HepG2 (cell line): ENCODE measurements at regions not wholly inside any gene's neighbourhood (a gene's known extent, or its start where the extent isn't known, plus 50 kb on each side); places are given as distances from the start of the nearest gene placed in this dataset.

Source experiments
- CBX2 ChIP-seq, 2 experiments: fragments of 200-600 bp in 1 of 2; sonication (generic); formaldehyde crosslinking in 1 of 2; IDR thresholded peaks; 2 replicates each; pipeline versions ENCODE4 v1.7.0 to v1.8.1; 2018 to 2022; ENCODE audit warnings: low read depth in 2 of 2, low read length in 1 of 2, mild to moderate bottlenecking in 1 of 2, missing genetic modification reagents in 1 of 2
- CREB1 ChIP-seq, 2 experiments: fragments of 450-650 bp in 1 of 2; IDR thresholded peaks; 2 replicates each; pipeline ENCODE4 v1.6.1; 2016 to 2017; ENCODE audit warnings: control low read depth in 1 of 2, mild to moderate bottlenecking in 1 of 2, missing compliant biosample characterization in 1 of 2, missing genetic modification characterization in 1 of 2
- CSRNP1 ChIP-seq: sonication (generic); formaldehyde crosslinking; IDR thresholded peaks from 2 replicates; pipeline ENCODE4 v1.8.1; 2023; ENCODE audit warnings: mild to moderate bottlenecking, missing genetic modification reagents
- DMTF1 ChIP-seq: sonication (generic); formaldehyde crosslinking; IDR thresholded peaks from 2 replicates; pipeline ENCODE4 v1.4.0; 2020; ENCODE audit warnings: mild to moderate bottlenecking, missing genetic modification reagents
- E2F1 ChIP-seq: sonication (generic); formaldehyde crosslinking; IDR thresholded peaks from 2 replicates; pipeline ENCODE4 v1.5.0; 2020; ENCODE audit warnings: missing genetic modification reagents
- FOSL1 ChIP-seq: sonication (generic); formaldehyde crosslinking; IDR thresholded peaks from 2 replicates; pipeline ENCODE4 v1.9.0; 2021; ENCODE audit warnings: missing genetic modification reagents, borderline replicate concordance
- KAT2B ChIP-seq: fragments of 150-350 bp; IDR thresholded peaks from 2 replicates; pipeline ENCODE4 v1.6.1; 2014; ENCODE audit warnings: low read depth, low read length, borderline replicate concordance
- KMT2B ChIP-seq: IDR thresholded peaks from 2 replicates; pipeline ENCODE4 v1.6.1; 2016; ENCODE audit warnings: missing genetic modification reagents, missing compliant biosample characterization
- LCORL ChIP-seq, 2 experiments: fragments of 450-650 bp in 1 of 2; sonication (generic) in 1 of 2; formaldehyde crosslinking in 1 of 2; IDR thresholded peaks; 2 replicates each; pipeline versions ENCODE4 v1.5.0 to v1.6.1; 2017 to 2020; ENCODE audit warnings: antibody characterized with exemption in 1 of 2, missing genetic modification reagents in 1 of 2
- NFIC ChIP-seq: IDR thresholded peaks from 2 replicates; pipeline ENCODE4 v1.6.1; 2012; ENCODE audit warnings: mild to moderate bottlenecking, low read length, inconsistent platforms
- NFRKB ChIP-seq: fragments of 450-650 bp; IDR thresholded peaks from 2 replicates; pipeline ENCODE4 v1.6.1; 2017
- PBX3 ChIP-seq: sonication (generic); formaldehyde crosslinking; IDR thresholded peaks from 2 replicates; pipeline ENCODE4 v1.8.1; 2023; ENCODE audit warnings: missing genetic modification reagents, inconsistent platforms, borderline replicate concordance
- PHF20 ChIP-seq: sonication (generic); formaldehyde crosslinking; IDR thresholded peaks from 2 replicates; pipeline ENCODE4 v1.5.0; 2020; ENCODE audit warnings: mild to moderate bottlenecking, missing genetic modification reagents
- RARG ChIP-seq: sonication (generic); formaldehyde crosslinking; IDR thresholded peaks from 2 replicates; pipeline ENCODE4 v1.4.0; 2020; ENCODE audit warnings: low read depth, mild to moderate bottlenecking, missing genetic modification reagents
- SAP130 ChIP-seq: IDR thresholded peaks from 2 replicates; pipeline ENCODE4 v1.6.1; 2016; ENCODE audit warnings: low read depth
- TAF15 ChIP-seq: fragments of 200-400 bp; formaldehyde crosslinking; IDR thresholded peaks from one replicate; pipeline ENCODE4 v1.6.1; 2018; ENCODE audit warnings: mild to moderate bottlenecking, low read depth, low read length; ENCODE audit not compliant: poor library complexity, severe bottlenecking
- TGIF2 ChIP-seq: IDR thresholded peaks from 2 replicates; pipeline ENCODE4 v1.6.1; 2016; ENCODE audit warnings: control low read depth, missing compliant biosample characterization
- TSC22D2 ChIP-seq: sonication (generic); formaldehyde crosslinking; IDR thresholded peaks from 2 replicates; pipeline ENCODE4 v1.5.1; 2020; ENCODE audit warnings: missing genetic modification reagents, mild to moderate bottlenecking, borderline replicate concordance
- ZMAT3 ChIP-seq: sonication (generic); formaldehyde crosslinking; conservative IDR thresholded peaks from 2 replicates; pipeline ENCODE4 v1.7.0; 2021; ENCODE audit warnings: missing genetic modification reagents
- ZNF20 ChIP-seq: sonication (generic); formaldehyde crosslinking; IDR thresholded peaks from 2 replicates; pipeline ENCODE4 v1.4.0; 2020; ENCODE audit warnings: mild to moderate bottlenecking, moderate library complexity, missing genetic modification reagents
- ZNF205 ChIP-seq: IDR thresholded peaks from 2 replicates; pipeline ENCODE4 v1.6.1; 2018; ENCODE audit warnings: missing biosample characterization, missing genetic modification reagents
- ZNF263 ChIP-seq: sonication (generic); formaldehyde crosslinking; IDR thresholded peaks from 2 replicates; pipeline ENCODE4 v1.4.0; 2020; ENCODE audit warnings: missing genetic modification reagents
- ZNF331 ChIP-seq: sonication (generic); formaldehyde crosslinking; IDR thresholded peaks from 2 replicates; pipeline ENCODE4 v1.4.0; 2020; ENCODE audit warnings: missing genetic modification reagents
- ZNF34 ChIP-seq: sonication (generic); formaldehyde crosslinking; IDR thresholded peaks from 2 replicates; pipeline ENCODE4 v1.4.0; 2020; ENCODE audit warnings: mild to moderate bottlenecking, missing genetic modification reagents, borderline replicate concordance
- ZNF547 ChIP-seq: sonication (generic); formaldehyde crosslinking; IDR thresholded peaks from 2 replicates; pipeline ENCODE4 v1.5.1; 2020; ENCODE audit warnings: mild to moderate bottlenecking, missing genetic modification reagents

GRCh38 chr13:26989261-26989956 lies 182.2 kb downstream of the USP12 start (continued):
- TF ChIP-seq TAF15 (no peak), DMTF1 (CRISPR knock-in tag) (no peak), PBX3 (CRISPR knock-in tag) (no peak), ZNF547 (CRISPR knock-in tag) (no peak), CREB1 (IDR thresholded peaks at IDR 0.05) (no peak), CREB1 (CRISPR knock-in tag; IDR thresholded peaks at IDR 0.05) (no peak), ZNF20 (CRISPR knock-in tag) (no peak), ZNF331 (CRISPR knock-in tag) (no peak), KMT2B (no peak), E2F1 (no peak), CSRNP1 (CRISPR knock-in tag) (0 out of 2 replicates have a peak, but pooled peaks have one; percentile 24), ZMAT3 (CRISPR knock-in tag) (no peak), ZNF205 (no peak), TSC22D2 (CRISPR knock-in tag) (no peak), RARG (CRISPR knock-in tag) (no peak), KAT2B (no peak), TGIF2 (CRISPR knock-in tag) (no peak), NFIC (no peak), LCORL (IDR thresholded peaks at IDR 0.05) (no peak), LCORL (CRISPR knock-in tag; IDR thresholded peaks at IDR 0.05) (0 out of 2 replicates have a peak, but pooled peaks have one; percentile 25), NFRKB (no peak), ZNF34 (CRISPR knock-in tag) (no peak), PHF20 (CRISPR knock-in tag) (no peak), SAP130 (peak; percentile 15; the same call in 1 of the 2 replicates), CBX2 (IDR thresholded peaks at IDR 0.05; ENCODE audit: low read depth, low read length) (no peak), CBX2 (CRISPR knock-in tag; IDR thresholded peaks at IDR 0.05; ENCODE audit: low read depth) (no peak), FOSL1 (CRISPR knock-in tag) (no peak), ZNF263 (peak; percentile 93)
